ENCODE measurements at regions not wholly inside any gene's neighbourhood (a gene's known extent, or its start where the extent isn't known, plus 50 kb on each side); places are given as distances from the start of the nearest gene placed in this dataset.

- TF ChIP-seq CTCF (IDR thresholded peaks at IDR 0.05; ENCODE audit: low read length) (no peak), EZH2 (IDR thresholded peaks at IDR 0.05; ENCODE audit: borderline replicate concordance, low read length) (no peak)
These were observed 597.1 kb upstream of the KLF4 start for GRCh38 chr9:108086624-108087023.

Measured in OCI-LY1 (cell line).